ENCODE measurements at regions not wholly inside any gene's neighbourhood (a gene's known extent, or its start where the extent isn't known, plus 50 kb on each side); places are given as distances from the start of the nearest gene placed in this dataset.

GRCh38 chr2:21229302-21229701, 105.5 kb downstream of the TDRD15 start:
- H3K9me3 ChIP-seq (ENCODE audit: low read length) = no peaks in the 10 kb centered on the region
- FAIRE-seq (no peak), ATAC-seq (no peak), DNase-seq (ENCODE audit: low spot score) (no peak)
- H3K9ac ChIP-seq (ENCODE audit: insufficient read depth, low read depth, low read length) = no peak overlapping the region
- H3K4me1 ChIP-seq (ENCODE audit: insufficient read depth, low read length) = peaks cover 4% of the 10 kb centered on the region; the same call in 1 of the 2 replicates
- H3K79me2 ChIP-seq (ENCODE audit: insufficient read depth, low read length) = no peaks in the 10 kb centered on the region
- no peak overlapping the region for H3K27ac ChIP-seq (ENCODE audit: extremely low read length, insufficient read depth, low read length)
- ChIA-PET POLR2A (no interaction called here), CTCF (ENCODE audit: low intra/inter-chr PET ratio, low total read pairs) (no interaction called here)
- no peaks in the 10 kb centered on the region for H3K27me3 ChIP-seq (ENCODE audit: control insufficient read depth in 1 of 2, insufficient read depth in 2 of 2, low read length in 2 of 2)
- no peak overlapping the region for H3K4me3 ChIP-seq (replicated peaks in 1 of 3; ENCODE audit: insufficient read depth in 1 of 3, low read depth in 2 of 3, low read length in 3 of 3)
- BruUV-seq (replicated peaks) = no TSS peak
- in situ Hi-C loops (cut with HindIII; ENCODE audit: extremely low pct_ligation_motif_present, low pct_unique_long_range_greater_than_20kb) (no loop called here), intact Hi-C loops (cut with micrococcal nuclease; ENCODE audit: unreplicated experiment) (no loop called here)
- no peaks in the 10 kb centered on the region for H3K36me3 ChIP-seq (replicated peaks in 1 of 2; ENCODE audit: control insufficient read depth in 1 of 2, insufficient read depth in 2 of 2, low read length in 2 of 2)
- no peak overlapping the region for H3K4me2 ChIP-seq (ENCODE audit: low read depth, low read length)
- H2AFZ ChIP-seq (ENCODE audit: low read length) = no peak overlapping the region
- whole genome bisulfite sequencing (ENCODE audit: low lambda C conversion rate) = 44% methylated on average over 1 of the region's 1 CpG
- TF ChIP-seq ASH2L (IDR thresholded peaks at IDR 0.05; ENCODE audit: insufficient read length, low read depth, low read length) (no peak), ZUFSP (CRISPR knock-in tag; IDR thresholded peaks at IDR 0.05; ENCODE audit: borderline replicate concordance) (no peak), MYPOP (CRISPR knock-in tag; IDR thresholded peaks at IDR 0.05) (no peak), ATRX (CRISPR knock-in tag; IDR thresholded peaks at IDR 0.05; ENCODE audit: borderline replicate concordance) (no peak), ZNF772 (CRISPR knock-in tag; IDR thresholded peaks at IDR 0.05) (no peak), ZSCAN31 (CRISPR knock-in tag; IDR thresholded peaks at IDR 0.05; ENCODE audit: low read depth) (no peak), ZFP36L1 (CRISPR knock-in tag; IDR thresholded peaks at IDR 0.05) (no peak), ELK4 (CRISPR knock-in tag; IDR thresholded peaks at IDR 0.05; ENCODE audit: borderline replicate concordance) (no peak), SAP130 (CRISPR knock-in tag; IDR thresholded peaks at IDR 0.05; ENCODE audit: low read depth) (no peak), ZNF737 (CRISPR knock-in tag; IDR thresholded peaks at IDR 0.05; ENCODE audit: borderline replicate concordance) (no peak), ZNF12 (CRISPR knock-in tag; IDR thresholded peaks at IDR 0.05) (no peak), ZNF256 (CRISPR knock-in tag; conservative IDR thresholded peaks at IDR 0.05) (no peak), DPF2 (CRISPR knock-in tag; IDR thresholded peaks at IDR 0.05; ENCODE audit: borderline replicate concordance, low read depth) (no peak), RELA (CRISPR knock-in tag; IDR thresholded peaks at IDR 0.05) (no peak), ZNF124 (CRISPR knock-in tag; IDR thresholded peaks at IDR 0.05) (no peak), ZNF569 (CRISPR knock-in tag; IDR thresholded peaks at IDR 0.05; ENCODE audit: borderline replicate concordance) (no peak)
- no peaks in the 10 kb centered on the region for H4K20me1 ChIP-seq (ENCODE audit: insufficient read depth, low read length)

Data from HepG2 (cell line).